GM23248 (cell line): ENCODE measurements at regions not wholly inside any gene's neighbourhood (a gene's known extent, or its start where the extent isn't known, plus 50 kb on each side); places are given as distances from the start of the nearest gene placed in this dataset.

Experiments
- EZH2 ChIP-seq: fragments of 200-600 bp; sonication (generic); IDR thresholded peaks from 2 replicates; pipeline ENCODE4 v1.6.1; 2018; ENCODE audit warnings: antibody characterized with exemption, mild to moderate bottlenecking; ENCODE audit not compliant: insufficient read depth, poor library complexity, severe bottlenecking
- EZH2phosphoT487 ChIP-seq: fragments of 200-600 bp; sonication (generic); IDR thresholded peaks from 2 replicates; pipeline ENCODE4 v1.6.1; 2018; ENCODE audit warnings: antibody characterized with exemption, moderate library complexity, mild to moderate bottlenecking, low read depth; ENCODE audit not compliant: insufficient read depth

DNA sequence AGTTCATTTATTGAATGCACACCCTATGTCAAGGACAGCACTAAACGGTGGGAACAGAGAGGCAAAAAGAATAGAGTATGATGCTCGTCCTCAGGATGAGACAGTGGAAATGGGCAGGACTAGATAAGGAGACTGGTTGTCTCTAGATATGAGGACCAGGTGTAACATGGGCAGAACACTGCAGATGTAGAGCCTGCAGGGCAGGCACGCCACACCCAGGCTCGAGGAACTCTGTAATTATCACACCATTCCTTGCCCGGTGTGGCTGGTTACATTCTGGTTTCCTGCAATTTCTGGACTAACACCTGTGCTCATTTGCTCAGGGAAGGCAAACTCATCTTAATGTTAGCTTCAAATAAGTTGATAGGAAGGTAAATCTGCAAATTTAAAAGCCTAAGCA, 334.4 kb downstream of the DHX15 start:
- TF ChIP-seq EZH2 (no peak), EZH2phosphoT487 (no peak)
